ENCODE measurements at regions not wholly inside any gene's neighbourhood (a gene's known extent, or its start where the extent isn't known, plus 50 kb on each side); places are given as distances from the start of the nearest gene placed in this dataset.
"Not testable (repeated sequence)": the region's sequence is repeated elsewhere in the genome, so short reads cannot be mapped to it uniquely, and the experiment has no call there.

- H3K9me3 Mint-ChIP-seq (ENCODE audit: insufficient read depth); ATAC-seq (ENCODE audit: low read depth); DNase-seq; CTCF ChIA-PET; H3K9me3 ChIP-seq (ENCODE audit: control extremely low read depth in 1 of 3, control insufficient read depth in 2 of 3, insufficient read depth in 1 of 3, low read length in 2 of 3); H3K4me3 Mint-ChIP-seq; H3K4me2 ChIP-seq (replicated peaks; ENCODE audit: low read depth, low read length, poor library complexity, severe bottlenecking); H3K27me3 ChIP-seq (replicated peaks in 1 of 4; ENCODE audit: control extremely low read depth in 1 of 4, control insufficient read depth in 3 of 4, insufficient read depth in 4 of 4, low read length in 3 of 4); H3K27ac Mint-ChIP-seq; H3K79me2 ChIP-seq (ENCODE audit: control insufficient read depth, insufficient read depth, low read length); POLR2A ChIA-PET; H3K4me1 Mint-ChIP-seq; H3K4me1 ChIP-seq (ENCODE audit: control insufficient read depth in 2 of 2, insufficient read depth in 2 of 2, low read length in 2 of 2); H3K9ac ChIP-seq (ENCODE audit: low read length); H2AFZ ChIP-seq (ENCODE audit: insufficient read depth, low read depth, low read length, poor library complexity, severe bottlenecking); H3K4me3 ChIP-seq (ENCODE audit: control extremely low read depth in 1 of 5, extremely low read depth in 1 of 5, insufficient read depth in 1 of 5, low read depth in 2 of 5, low read length in 4 of 5); intact Hi-C loops (cut with micrococcal nuclease); H3K36me3 ChIP-seq (replicated peaks in 1 of 2; ENCODE audit: control extremely low read depth in 1 of 2, control insufficient read depth in 1 of 2, extremely low read depth in 1 of 2, insufficient read depth in 2 of 2, low read length in 1 of 2); H3K27ac ChIP-seq (ENCODE audit: low read length in 2 of 2); H3K27me3 Mint-ChIP-seq; H4K20me1 ChIP-seq (ENCODE audit: control insufficient read depth, insufficient read depth, low read length, poor library complexity, severe bottlenecking): not testable (repeated sequence)
- no CpG with 5 or more reads among the region's 41 CpGs for WGBS (ENCODE audit: insufficient coverage)
Observed at GRCh38 chr1:228611707-228612106, 123.6 kb upstream of the RHOU start.

GRCh38 chr1:228622002-228622716 is 113.1 kb upstream of the RHOU start:
- no CpG with 5 or more reads among the region's 52 CpGs for WGBS (ENCODE audit: insufficient coverage)
- H3K4me1 ChIP-seq (ENCODE audit: control insufficient read depth in 2 of 2, insufficient read depth in 2 of 2, low read length in 2 of 2); POLR2A ChIA-PET; H3K36me3 ChIP-seq (replicated peaks in 1 of 2; ENCODE audit: control extremely low read depth in 1 of 2, control insufficient read depth in 1 of 2, extremely low read depth in 1 of 2, insufficient read depth in 2 of 2, low read length in 1 of 2); H3K4me2 ChIP-seq (replicated peaks; ENCODE audit: low read depth, low read length, poor library complexity, severe bottlenecking); DNase-seq; H3K79me2 ChIP-seq (ENCODE audit: control insufficient read depth, insufficient read depth, low read length); H3K4me3 ChIP-seq (ENCODE audit: control extremely low read depth in 1 of 5, extremely low read depth in 1 of 5, insufficient read depth in 1 of 5, low read depth in 2 of 5, low read length in 4 of 5); H3K9ac ChIP-seq (ENCODE audit: low read length); H3K9me3 Mint-ChIP-seq (ENCODE audit: insufficient read depth); intact Hi-C loops (cut with micrococcal nuclease); ATAC-seq (ENCODE audit: low read depth); H3K9me3 ChIP-seq (ENCODE audit: control extremely low read depth in 1 of 3, control insufficient read depth in 2 of 3, insufficient read depth in 1 of 3, low read length in 2 of 3); H3K4me1 Mint-ChIP-seq; CTCF ChIA-PET; H3K27me3 ChIP-seq (replicated peaks in 1 of 4; ENCODE audit: control extremely low read depth in 1 of 4, control insufficient read depth in 3 of 4, insufficient read depth in 4 of 4, low read length in 3 of 4); H4K20me1 ChIP-seq (ENCODE audit: control insufficient read depth, insufficient read depth, low read length, poor library complexity, severe bottlenecking); H3K27ac ChIP-seq (ENCODE audit: low read length in 2 of 2); H3K27me3 Mint-ChIP-seq; H2AFZ ChIP-seq (ENCODE audit: insufficient read depth, low read depth, low read length, poor library complexity, severe bottlenecking): not testable (repeated sequence)
- Mint-ChIP-seq H3K4me3 (peak overlapping the region; percentile 61), H3K27ac (peak overlapping the region; percentile 28)

GRCh38 chr1:228626481-228626880 is 108.8 kb upstream of the RHOU start:
- H4K20me1 ChIP-seq (ENCODE audit: control insufficient read depth, insufficient read depth, low read length, poor library complexity, severe bottlenecking); H3K4me1 ChIP-seq (ENCODE audit: control insufficient read depth in 2 of 2, insufficient read depth in 2 of 2, low read length in 2 of 2); H3K27me3 Mint-ChIP-seq; H3K4me3 Mint-ChIP-seq; H3K27ac Mint-ChIP-seq; POLR2A ChIA-PET; intact Hi-C loops (cut with micrococcal nuclease); DNase-seq; H3K9ac ChIP-seq (ENCODE audit: low read length); ATAC-seq (ENCODE audit: low read depth); H3K27ac ChIP-seq (ENCODE audit: low read length in 2 of 2); H3K36me3 ChIP-seq (replicated peaks in 1 of 2; ENCODE audit: control extremely low read depth in 1 of 2, control insufficient read depth in 1 of 2, extremely low read depth in 1 of 2, insufficient read depth in 2 of 2, low read length in 1 of 2); H2AFZ ChIP-seq (ENCODE audit: insufficient read depth, low read depth, low read length, poor library complexity, severe bottlenecking); CTCF ChIA-PET; H3K9me3 Mint-ChIP-seq (ENCODE audit: insufficient read depth); H3K4me2 ChIP-seq (replicated peaks; ENCODE audit: low read depth, low read length, poor library complexity, severe bottlenecking); H3K9me3 ChIP-seq (ENCODE audit: control extremely low read depth in 1 of 3, control insufficient read depth in 2 of 3, insufficient read depth in 1 of 3, low read length in 2 of 3); H3K79me2 ChIP-seq (ENCODE audit: control insufficient read depth, insufficient read depth, low read length); H3K4me1 Mint-ChIP-seq; H3K4me3 ChIP-seq (ENCODE audit: control extremely low read depth in 1 of 5, extremely low read depth in 1 of 5, insufficient read depth in 1 of 5, low read depth in 2 of 5, low read length in 4 of 5); H3K27me3 ChIP-seq (replicated peaks in 1 of 4; ENCODE audit: control extremely low read depth in 1 of 4, control insufficient read depth in 3 of 4, insufficient read depth in 4 of 4, low read length in 3 of 4): not testable (repeated sequence)
- WGBS (ENCODE audit: insufficient coverage), result no CpG with 5 or more reads among the region's 30 CpGs

- ATAC-seq (ENCODE audit: low read depth); H4K20me1 ChIP-seq (ENCODE audit: control insufficient read depth, insufficient read depth, low read length, poor library complexity, severe bottlenecking); CTCF ChIA-PET; H3K4me1 Mint-ChIP-seq; H3K9me3 ChIP-seq (ENCODE audit: control extremely low read depth in 1 of 3, control insufficient read depth in 2 of 3, insufficient read depth in 1 of 3, low read length in 2 of 3); DNase-seq; H3K36me3 ChIP-seq (replicated peaks in 1 of 2; ENCODE audit: control extremely low read depth in 1 of 2, control insufficient read depth in 1 of 2, extremely low read depth in 1 of 2, insufficient read depth in 2 of 2, low read length in 1 of 2); intact Hi-C loops (cut with micrococcal nuclease); H3K9me3 Mint-ChIP-seq (ENCODE audit: insufficient read depth); H3K27ac Mint-ChIP-seq; H3K27me3 Mint-ChIP-seq; H3K4me3 Mint-ChIP-seq; H3K27me3 ChIP-seq (replicated peaks in 1 of 4; ENCODE audit: control extremely low read depth in 1 of 4, control insufficient read depth in 3 of 4, insufficient read depth in 4 of 4, low read length in 3 of 4); H3K79me2 ChIP-seq (ENCODE audit: control insufficient read depth, insufficient read depth, low read length); POLR2A ChIA-PET; H3K4me2 ChIP-seq (replicated peaks; ENCODE audit: low read depth, low read length, poor library complexity, severe bottlenecking); H3K4me1 ChIP-seq (ENCODE audit: control insufficient read depth in 2 of 2, insufficient read depth in 2 of 2, low read length in 2 of 2); H2AFZ ChIP-seq (ENCODE audit: insufficient read depth, low read depth, low read length, poor library complexity, severe bottlenecking); H3K27ac ChIP-seq (ENCODE audit: low read length in 2 of 2); H3K9ac ChIP-seq (ENCODE audit: low read length): not testable (repeated sequence)
- H3K4me3 ChIP-seq (ENCODE audit: control extremely low read depth in 1 of 5, extremely low read depth in 1 of 5, insufficient read depth in 1 of 5, low read depth in 2 of 5, low read length in 4 of 5), result peak overlapping the region in 1 of 5 experiments; percentile 35
- no CpG with 5 or more reads among the region's 42 CpGs for WGBS (ENCODE audit: insufficient coverage)
Observed at GRCh38 chr1:228632858-228633257, 102.4 kb upstream of the RHOU start.

All from B cell (primary cell).